ENCODE measurements at regions not wholly inside any gene's neighbourhood (a gene's known extent, or its start where the extent isn't known, plus 50 kb on each side); places are given as distances from the start of the nearest gene placed in this dataset.
"Not testable (repeated sequence)": the region's sequence is repeated elsewhere in the genome, so short reads cannot be mapped to it uniquely, and the experiment has no call there.

- DNase-seq: peak; percentile 92
These were observed 88.0 kb upstream of the RPRML start for GRCh38 chr17:47066841-47067682.

- no peak for DNase-seq
These were observed 87.0 kb upstream of the RPRML start for GRCh38 chr17:47066095-47066494.

GRCh38 chr17:47064684-47065083, 85.6 kb upstream of the RPRML start:
- no peak for DNase-seq

GRCh38 chr17:47063475-47063874, 84.4 kb upstream of the RPRML start:
- no peak for DNase-seq

- DNase-seq: not testable (repeated sequence)
These were observed 83.8 kb upstream of the RPRML start for GRCh38 chr17:47062851-47063250.

GRCh38 chr17:47060005-47060404, 81.0 kb upstream of the RPRML start:
- DNase-seq: not testable (repeated sequence)

- no peak for DNase-seq
These were observed 78.8 kb upstream of the RPRML start for GRCh38 chr17:47057830-47058229.

GRCh38 chr17:47057279-47057678, 78.2 kb upstream of the RPRML start:
- DNase-seq: not testable (repeated sequence)

GRCh38 chr17:47056687-47057086, 77.6 kb upstream of the RPRML start:
- DNase-seq: not testable (repeated sequence)
